AG10803 (cell line): ENCODE measurements at regions not wholly inside any gene's neighbourhood (a gene's known extent, or its start where the extent isn't known, plus 50 kb on each side); places are given as distances from the start of the nearest gene placed in this dataset.
A peak's percentile ranks its signal among the peaks of the same experiment; 100 is the strongest.

Experiments used
- DNase-seq: peaks from one replicate; pipeline ENCODE4 v3.0.0; 2010; ENCODE audit warnings: low read depth
- H3K4me3 ChIP-seq: 2 replicates; pipeline ENCODE4 v1.5.1; 2011; ENCODE audit warnings: mild to moderate bottlenecking, low read length, control low read depth
- TF ChIP-seq, protein P1 (sequence below): conservative IDR thresholded peaks from 2 replicates; pipeline ENCODE4 v1.5.1; 2011; ENCODE audit warnings: mild to moderate bottlenecking, low read length, control low read depth, inconsistent platforms

DNA sequence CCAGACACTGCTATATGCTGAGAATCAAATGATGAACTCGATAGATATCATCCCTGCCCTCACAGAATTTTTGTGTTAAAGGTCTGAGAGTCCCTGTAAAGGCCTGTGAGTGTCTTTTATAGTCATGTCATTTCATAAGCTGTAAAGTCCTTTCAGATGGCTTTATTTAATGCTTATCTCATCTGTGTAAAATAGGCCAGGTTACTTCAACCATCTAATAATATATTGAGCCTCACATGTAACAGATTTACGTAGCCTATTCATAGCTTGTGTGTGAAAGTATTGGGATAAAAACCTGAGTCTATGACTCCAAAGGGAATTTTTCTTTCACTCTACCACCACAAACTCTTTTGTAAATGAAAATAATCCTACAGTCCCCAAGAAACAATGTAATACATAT lies 672.0 kb upstream of the SYT4 start:
- H3K4me3 ChIP-seq: no peak overlapping the region
- TF ChIP-seq, protein P1, sequence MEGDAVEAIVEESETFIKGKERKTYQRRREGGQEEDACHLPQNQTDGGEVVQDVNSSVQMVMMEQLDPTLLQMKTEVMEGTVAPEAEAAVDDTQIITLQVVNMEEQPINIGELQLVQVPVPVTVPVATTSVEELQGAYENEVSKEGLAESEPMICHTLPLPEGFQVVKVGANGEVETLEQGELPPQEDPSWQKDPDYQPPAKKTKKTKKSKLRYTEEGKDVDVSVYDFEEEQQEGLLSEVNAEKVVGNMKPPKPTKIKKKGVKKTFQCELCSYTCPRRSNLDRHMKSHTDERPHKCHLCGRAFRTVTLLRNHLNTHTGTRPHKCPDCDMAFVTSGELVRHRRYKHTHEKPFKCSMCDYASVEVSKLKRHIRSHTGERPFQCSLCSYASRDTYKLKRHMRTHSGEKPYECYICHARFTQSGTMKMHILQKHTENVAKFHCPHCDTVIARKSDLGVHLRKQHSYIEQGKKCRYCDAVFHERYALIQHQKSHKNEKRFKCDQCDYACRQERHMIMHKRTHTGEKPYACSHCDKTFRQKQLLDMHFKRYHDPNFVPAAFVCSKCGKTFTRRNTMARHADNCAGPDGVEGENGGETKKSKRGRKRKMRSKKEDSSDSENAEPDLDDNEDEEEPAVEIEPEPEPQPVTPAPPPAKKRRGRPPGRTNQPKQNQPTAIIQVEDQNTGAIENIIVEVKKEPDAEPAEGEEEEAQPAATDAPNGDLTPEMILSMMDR: no peak
- DNase-seq: no peak

GRCh38 chr18:43950062-43950461 lies 672.8 kb upstream of the SYT4 start:
- no peak overlapping the region for H3K4me3 ChIP-seq
- DNase-seq: no peak
- TF ChIP-seq, protein P1: no peak

- TF ChIP-seq, protein P1: no peak
- DNase-seq: peak; percentile 2
- H3K4me3 ChIP-seq: no peak overlapping the region
Observed at GRCh38 chr18:43952398-43952797, 675.1 kb upstream of the SYT4 start.

DNA sequence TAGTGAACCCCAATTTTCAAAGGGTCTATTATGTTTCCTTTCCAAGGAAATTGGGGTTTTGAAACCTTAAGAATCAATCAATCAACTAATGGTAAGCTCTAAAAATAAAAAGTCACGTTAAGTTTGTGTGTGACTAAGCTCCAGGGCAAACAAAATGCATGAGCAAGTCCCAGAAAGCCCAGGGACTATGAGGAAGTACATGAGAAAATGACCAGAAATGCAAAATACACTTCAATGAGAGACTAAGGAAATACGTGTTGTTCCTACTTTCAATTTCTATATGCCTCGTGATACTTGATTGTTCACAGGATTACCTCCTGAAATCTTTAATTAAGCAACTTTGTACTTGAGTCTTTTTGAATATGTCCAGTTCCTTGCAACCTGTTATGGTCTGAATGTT lies 684.4 kb upstream of the SYT4 start:
- no peak overlapping the region for H3K4me3 ChIP-seq
- DNase-seq: no peak
- TF ChIP-seq, protein P1: no peak

GRCh38 chr18:43964666-43965065 lies 687.4 kb upstream of the SYT4 start:
- DNase-seq: no peak
- no peak overlapping the region for H3K4me3 ChIP-seq
- TF ChIP-seq, protein P1: no peak

GRCh38 chr18:43965691-43966090 lies 688.4 kb upstream of the SYT4 start:
- TF ChIP-seq, protein P1: no peak
- no peak overlapping the region for H3K4me3 ChIP-seq
- no peak for DNase-seq

DNA sequence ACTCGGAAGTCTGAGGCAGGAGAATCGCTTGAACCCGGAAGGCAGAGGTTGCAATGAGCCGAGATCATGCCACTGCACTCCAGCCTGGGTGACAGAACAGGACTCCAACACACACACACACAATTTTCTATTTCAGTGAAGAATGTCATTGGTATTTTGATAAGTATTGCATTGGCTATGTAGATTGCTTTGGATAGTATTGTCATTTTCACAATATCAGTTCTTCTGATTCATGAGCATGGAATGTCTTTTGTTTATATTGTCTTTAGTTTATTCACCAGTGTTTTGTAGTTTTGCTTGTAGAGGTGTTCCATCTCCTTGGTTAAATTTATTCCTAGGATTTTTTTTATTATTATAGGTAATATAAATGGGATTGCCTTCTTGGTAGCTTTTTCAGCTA lies 693.4 kb upstream of the SYT4 start:
- H3K4me3 ChIP-seq: no peak overlapping the region
- TF ChIP-seq, protein P1: no peak
- DNase-seq: peak; percentile 27
